NCI-H1436 treated with DMSO at 0.1 percent for 48 hours (cell line): ENCODE measurements at regions not wholly inside any gene's neighbourhood (a gene's known extent, or its start where the extent isn't known, plus 50 kb on each side); places are given as distances from the start of the nearest gene placed in this dataset.

Source experiments
- DNase-seq: peaks from one replicate; lab custom pipeline; 2025; lab: John Stamatoyannopoulos, UW

DNA sequence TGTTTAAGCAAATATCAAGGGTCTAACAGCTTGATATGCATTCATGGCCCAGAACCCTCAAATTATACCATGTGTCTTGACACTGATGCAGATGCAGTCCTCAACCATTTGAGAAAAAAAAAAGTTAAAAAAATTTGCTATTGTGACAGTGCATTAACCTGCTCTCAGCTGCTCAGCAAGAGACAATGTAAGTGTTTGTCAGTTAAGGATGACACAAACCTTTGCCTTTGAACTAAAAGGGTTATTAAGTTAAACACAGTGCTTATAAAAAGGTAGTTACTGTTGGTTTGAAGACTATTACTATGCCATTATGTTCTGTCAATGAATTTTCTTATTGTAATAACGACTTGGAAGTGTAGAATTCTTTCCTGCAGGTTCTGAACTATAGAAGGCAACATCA is 655.6 kb upstream of the NEGR1 start:
- no peak for DNase-seq

DNA sequence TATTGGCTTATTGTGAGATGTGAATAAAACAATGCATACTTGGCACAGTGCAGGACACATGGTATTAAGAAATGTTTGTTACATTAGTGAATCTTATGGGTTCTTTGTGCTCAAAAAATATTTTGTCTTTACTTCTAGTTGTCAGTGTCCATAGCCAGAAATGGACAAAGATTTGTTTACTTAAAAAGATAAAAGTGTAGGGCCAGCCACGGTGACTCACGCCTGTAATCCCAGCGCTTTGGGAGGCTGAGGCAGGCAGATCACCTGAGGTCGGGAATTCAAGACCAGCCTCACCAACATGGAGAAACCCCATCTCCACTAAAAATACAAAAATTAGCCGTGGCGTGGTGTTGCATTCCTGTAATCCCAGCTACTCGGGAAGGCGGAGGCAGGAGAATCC is 654.6 kb upstream of the NEGR1 start:
- no peak for DNase-seq

DNA sequence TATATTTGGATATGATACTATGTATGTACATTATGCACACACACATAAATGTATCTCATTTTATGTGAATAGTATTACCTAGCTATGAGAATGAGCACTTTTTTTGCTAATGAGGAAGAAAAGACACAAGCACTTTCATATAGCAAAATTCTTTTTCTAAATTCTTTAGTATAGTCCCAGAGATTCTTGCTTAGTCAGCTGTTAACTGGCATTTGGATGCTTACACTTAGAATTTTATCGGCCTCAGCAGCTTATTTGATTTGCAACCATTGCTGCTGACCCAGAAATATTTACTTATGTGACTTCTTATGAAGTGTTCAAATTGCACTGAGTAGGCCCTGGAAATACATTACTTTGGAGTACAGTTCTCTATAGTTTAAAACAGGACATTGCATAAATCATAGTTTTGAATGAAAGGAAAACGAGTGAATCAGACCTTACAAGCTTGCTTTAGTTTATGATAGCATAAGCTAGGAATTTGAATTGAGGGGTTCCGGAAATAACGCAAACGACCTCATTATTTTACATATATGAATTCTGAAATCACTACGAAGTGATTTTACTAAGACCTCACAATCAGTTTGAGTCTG is 653.9 kb upstream of the NEGR1 start:
- no peak for DNase-seq

DNA sequence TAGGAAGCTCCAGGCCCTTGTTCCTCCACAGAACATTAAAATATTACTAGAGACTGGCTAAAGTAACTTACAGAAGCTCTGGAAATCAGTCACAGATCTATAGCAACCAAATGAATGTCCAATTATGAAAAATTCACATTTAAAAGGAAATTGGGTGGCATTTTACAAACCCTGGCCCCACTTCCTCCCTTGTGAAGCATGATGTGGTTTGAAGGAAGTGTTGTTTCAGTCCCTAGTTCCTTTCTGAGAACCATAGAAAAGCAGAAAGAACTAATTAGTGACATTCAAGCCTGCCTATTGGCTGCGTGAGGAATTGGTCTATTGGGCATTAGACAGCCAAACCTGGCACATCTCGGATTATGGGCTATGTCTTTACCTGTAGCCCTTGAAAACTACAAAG is 649.7 kb upstream of the NEGR1 start:
- no peak for DNase-seq

DNA sequence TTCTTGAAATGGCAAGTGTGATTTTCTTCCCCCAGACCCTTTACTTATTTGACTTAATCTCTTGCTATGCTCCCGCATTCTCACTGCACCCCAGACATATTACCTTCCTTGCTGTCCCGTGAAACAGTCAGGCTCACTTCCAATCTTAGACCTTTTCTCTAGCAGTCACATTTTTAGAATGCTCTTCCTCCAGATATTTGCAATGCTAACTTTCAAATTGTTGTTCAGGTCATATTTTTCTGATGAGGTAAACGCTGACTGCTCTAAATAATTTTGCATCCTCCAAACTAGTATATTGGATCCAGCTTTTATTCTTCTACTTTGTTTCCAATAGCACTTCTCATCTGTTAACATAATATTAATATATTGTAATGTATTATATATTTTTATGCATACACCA is 648.2 kb upstream of the NEGR1 start:
- DNase-seq = no peak

DNA sequence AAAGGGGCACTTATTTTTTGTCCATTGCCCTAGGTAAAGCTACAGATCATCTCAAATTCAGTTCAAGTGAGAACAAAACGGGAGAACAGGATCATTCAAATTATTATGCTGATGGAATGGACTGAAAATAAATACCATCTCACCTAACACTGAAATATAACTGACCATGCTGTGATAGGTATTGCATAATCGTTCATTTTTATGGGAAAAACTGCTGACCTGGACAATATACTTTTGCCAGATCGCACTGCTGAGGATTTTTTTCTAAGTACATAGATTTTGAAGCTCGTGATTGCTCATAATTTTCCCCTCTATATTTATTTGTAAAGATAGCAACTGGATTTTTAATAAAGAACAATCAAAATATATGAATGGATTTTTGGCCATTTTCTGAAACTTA is 636.6 kb upstream of the NEGR1 start:
- no peak for DNase-seq

DNA sequence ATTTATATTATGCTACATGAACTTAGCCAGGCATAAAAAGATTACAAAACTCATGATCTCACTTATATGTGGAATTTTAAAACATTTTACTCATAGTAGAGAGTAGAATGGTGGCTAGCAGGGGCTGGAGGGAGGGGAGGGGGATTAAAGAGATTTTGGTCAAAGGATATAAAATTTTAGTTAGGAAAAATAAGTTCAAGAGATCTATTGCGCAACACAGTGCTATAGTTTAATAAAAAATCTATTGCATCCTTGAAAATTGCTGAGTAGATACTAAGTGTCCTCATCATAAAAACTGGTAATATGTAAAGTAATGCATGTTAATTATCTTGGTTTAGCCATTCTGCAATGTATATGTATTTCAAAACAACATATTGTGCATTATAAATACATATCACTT is 635.6 kb upstream of the NEGR1 start:
- no peak for DNase-seq

DNA sequence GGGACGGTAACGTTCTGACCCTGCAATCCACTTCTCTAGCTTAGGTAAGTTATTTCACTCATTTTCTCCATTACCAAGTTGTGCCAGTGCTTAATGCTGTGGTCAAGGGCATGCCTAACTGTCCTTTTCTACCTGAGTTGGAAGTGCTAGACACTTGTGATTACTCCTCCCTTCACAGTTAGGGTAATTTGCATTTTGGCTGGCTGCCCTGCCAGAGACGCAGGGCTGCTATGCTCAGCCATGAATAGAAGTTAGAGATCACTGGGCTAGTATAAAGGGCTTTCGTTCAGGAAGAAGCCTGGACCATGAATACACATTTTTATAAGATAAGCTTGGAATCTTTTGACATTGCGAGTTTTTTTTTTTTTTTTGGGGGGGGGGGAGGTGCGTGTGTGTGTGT is 633.2 kb upstream of the NEGR1 start:
- DNase-seq = no peak

DNA sequence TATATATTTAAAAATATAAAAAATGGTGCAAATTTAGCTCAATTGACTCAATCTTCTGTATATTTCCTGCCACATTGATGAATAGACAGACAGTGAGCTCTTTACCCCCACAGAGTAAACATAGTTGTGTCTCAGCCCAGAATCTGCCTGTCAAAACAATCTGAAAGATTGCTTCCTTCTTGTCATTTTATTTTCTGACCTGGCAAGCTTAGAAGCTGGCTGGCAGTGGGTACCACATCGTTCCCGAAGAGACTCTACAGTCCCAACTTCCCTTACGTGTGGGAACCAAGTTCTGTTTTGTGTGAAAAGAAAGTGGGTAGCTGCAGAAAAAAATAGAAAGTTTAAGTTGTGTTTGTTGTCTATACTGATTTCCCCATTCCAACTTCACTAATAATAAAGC is 629.3 kb upstream of the NEGR1 start:
- DNase-seq = no peak

DNA sequence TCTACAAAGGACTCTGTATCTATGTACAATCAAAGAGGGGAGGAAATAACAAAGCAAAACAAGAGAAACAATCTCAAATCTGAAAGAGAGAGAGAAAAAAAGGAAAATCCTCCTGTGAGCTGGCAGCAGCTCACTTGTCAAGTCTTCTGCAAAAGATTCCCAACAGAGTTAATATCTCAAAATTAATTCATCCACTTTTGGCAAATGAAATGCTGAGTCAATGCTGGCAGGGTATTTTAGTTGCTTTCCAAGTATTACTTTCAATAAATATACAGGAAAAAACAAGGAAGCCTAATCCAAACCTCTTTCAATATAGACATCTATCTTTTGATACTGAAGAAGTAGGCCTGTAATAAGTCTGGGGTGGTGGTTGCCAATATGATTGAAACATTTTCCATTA is 613.9 kb upstream of the NEGR1 start:
- DNase-seq = no peak

DNA sequence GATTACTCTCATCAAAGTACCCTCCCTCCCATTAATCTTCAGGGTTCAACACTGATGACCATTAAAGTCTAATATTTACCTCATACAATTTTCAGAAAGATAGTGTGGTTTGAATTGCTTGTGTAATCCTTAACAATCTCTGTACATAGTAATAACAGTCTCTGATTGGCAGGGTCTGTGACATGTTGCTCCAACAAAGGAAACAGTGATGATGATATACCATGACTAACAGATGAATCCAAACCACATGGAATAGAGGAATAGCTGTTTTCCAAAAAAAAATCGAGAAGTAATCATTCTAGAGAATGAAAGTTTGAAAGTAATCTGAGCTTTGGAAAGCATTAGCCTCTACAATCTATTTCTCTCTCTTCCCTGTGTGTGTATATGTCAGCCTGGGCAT is 610.1 kb upstream of the NEGR1 start:
- DNase-seq = no peak

DNA sequence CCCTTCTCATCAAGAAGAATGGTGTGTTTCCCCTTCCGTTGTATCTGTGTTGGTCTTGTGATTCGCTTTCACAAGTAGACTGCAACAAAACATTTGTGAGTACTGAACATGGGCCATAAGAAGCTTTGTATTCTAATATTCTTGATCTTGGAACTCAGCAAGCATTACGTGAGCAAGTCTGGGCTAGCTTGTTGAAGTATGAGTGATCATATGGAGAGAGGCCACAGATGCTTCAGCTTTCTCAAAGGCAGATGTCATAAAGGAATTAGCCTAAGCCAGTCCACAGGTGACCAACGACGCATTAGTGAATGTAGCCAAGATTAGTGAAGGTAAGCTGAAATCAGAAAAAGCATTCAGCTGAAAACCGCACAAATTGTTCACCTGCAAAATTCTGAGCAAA is 609.6 kb upstream of the NEGR1 start:
- no peak for DNase-seq

DNA sequence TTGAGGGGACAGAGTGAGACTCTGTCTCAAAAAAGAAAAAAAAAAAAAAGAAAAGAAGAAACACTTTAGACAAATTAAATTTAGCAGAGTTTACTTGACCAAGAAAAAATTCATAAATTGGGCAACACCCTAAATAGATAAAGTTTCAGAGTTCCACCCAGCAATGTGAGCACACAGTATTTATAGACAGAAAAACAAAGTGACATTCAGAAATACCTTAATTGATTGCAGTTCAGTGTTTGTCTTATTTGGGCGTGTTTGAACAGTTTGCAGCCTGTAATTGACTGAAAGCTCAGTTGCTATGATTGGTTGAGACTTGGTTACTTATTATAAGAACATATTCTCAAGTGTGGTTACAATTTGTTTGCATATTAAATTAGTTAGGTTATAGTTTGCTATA is 603.5 kb upstream of the NEGR1 start:
- DNase-seq = no peak

DNA sequence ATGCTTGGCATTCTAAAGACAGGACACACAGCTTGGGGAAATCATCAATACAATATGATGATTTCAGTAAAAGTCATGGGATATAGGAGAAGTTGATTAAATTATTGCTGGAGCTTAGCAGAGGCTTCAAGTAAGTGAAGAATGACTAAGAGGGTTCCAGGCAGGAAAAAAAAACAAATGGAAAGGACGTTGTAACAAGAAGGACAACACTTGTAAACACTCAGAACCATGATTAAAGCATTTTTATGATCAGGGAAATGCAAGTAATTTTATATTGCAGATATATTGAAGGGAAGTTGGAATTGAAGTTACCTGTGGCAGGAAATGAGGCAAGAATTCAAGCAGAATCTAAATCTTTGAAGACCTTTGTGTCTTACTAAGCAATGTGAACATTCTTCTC is 602.7 kb upstream of the NEGR1 start:
- no peak for DNase-seq

DNA sequence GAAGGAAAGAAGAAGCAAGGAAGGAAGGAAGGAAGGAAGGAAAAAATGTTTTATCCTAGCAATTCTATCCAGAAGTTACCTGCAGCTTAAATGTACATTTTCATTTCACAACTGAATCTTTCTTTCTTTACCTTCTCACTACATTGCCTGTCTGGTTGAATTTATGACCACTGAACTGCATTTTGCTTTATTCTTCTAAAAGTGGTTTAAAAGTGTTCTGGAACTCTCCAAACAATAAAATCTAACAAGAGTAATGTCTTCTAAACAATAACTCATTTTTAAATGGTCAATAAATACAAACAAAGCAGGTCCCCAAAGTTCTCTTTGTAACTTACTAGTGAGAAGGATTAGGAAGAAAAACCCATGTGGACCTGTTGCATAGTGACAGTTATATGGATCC is 587.5 kb upstream of the NEGR1 start:
- no peak for DNase-seq

DNA sequence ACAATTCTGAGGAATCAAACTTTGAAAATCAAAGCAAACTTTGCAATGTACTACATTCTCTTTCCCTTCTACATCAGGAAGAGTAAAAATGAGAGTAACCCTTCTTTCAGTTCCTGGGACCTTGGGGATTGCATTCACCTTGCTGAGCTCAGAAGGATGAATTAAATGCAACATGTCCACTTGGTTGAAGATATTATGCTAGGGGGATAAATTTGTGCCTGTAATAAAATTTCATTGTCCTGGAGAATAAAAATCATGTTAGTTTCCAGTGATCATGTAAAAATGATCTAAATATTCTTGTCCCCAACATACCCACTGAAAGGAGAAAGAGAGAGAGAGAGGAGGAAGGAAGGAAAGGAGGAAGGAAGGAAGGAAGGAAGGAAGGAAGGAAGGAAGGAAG is 587.1 kb upstream of the NEGR1 start:
- no peak for DNase-seq

DNA sequence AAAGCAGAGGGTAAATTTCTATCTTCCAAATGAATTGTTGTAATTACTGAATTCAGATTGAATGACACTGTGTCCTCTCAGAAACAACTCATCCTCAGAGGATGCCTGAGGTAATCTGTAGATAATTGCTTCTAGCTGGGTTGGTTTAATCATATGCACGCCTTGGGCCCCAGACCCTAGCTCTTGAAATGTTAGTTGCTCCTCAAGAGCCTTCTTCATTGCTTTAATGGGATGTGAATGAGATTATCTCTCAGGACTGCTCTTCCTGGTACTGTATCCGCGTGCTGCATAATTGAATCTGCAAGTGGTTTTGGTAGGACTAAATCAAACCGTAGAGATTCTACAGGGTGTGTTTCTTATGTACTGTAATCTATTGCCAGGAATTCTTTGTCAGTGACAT is 569.3 kb upstream of the NEGR1 start:
- no peak for DNase-seq

DNA sequence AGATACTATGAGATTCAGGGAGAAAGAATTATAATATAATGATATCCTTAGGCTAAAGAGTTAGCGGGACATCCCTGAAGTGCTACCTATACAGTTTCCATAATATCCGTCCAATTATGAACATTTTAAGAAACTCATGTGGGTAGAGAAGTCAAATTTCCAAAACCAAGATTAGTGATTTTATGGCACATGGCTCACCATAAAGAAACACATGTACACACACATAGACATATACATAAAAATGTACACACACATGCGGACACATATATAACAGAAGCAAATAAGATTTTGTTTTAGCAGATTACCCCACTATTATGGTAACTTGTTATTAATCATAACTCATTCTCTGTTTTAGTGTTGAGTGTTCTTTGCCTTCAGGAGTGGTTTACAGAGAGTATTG is 566.7 kb upstream of the NEGR1 start:
- no peak for DNase-seq

DNA sequence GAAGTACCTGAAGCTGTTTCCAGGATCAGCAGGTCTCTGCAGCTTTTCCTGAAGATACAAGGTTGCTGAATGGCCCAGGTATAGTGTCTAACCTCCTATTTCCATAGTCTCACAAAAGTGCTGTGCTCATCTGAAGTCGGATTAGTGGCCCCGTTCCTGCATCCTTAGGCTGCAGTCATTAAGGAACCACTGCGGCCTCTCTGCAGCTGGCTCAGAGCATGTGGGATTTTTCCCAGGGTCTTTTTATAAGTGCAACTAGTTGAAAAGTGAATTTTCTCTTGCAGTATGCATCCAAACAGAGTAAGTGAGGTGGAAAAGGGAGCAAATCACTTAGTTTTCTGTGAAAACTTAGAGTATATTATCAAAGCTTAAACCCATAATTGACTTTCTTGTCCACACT is 565.3 kb upstream of the NEGR1 start:
- no peak for DNase-seq

DNA sequence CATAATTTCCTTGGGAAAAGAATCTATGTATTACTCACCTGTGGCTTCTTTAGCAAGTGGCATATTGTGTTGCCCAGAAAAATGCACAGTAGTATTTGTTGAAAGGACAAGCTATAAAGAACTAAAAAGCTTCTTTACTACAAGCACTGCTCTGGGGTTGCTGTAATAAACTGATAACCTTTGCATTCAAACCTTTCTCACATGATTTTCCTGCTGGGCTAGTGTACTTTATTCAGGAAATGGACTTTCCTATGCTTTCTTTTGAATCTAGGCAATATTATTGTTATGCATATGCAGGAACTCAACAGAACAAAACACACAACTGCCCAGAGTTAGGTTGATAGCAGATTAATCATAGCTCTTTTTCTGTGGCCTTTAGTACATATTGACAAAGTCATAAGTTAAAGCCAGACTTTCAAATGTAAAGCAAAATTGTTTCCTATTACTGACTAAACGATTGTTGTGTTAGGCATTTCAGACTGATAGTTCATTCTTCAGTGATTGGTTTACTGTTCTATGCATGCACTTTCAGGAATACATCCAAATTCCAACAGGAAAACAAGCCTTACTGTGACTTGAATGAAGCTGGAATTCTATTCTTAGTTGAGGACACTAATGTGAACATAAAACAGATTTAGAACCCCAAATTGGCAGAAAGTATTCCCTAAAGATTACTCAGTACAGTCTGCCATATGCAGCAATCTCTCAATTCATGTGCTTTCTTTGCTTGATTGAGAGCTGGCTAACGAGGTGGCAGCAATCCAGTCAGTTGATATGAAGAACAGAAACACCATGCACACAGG is 564.3 kb upstream of the NEGR1 start:
- DNase-seq = no peak

DNA sequence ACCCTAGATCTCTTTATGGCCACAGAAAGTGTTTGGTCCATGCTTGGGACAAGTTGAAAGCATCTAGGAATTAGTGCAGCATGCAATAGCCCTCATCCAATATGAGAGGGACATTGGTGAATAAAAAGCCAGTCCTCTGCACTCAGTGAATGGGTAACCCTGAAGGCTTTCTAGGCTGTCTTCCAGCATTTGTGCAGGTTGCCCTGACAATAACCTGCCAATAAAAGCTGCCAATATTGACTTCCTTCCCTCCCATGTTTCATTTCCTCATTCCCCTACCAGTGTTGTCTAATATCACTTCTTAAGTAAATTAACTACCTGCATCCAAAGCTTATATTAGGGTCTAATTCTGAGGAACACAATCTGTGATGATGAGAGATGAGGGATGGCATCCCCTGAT is 563.6 kb upstream of the NEGR1 start:
- DNase-seq = no peak

DNA sequence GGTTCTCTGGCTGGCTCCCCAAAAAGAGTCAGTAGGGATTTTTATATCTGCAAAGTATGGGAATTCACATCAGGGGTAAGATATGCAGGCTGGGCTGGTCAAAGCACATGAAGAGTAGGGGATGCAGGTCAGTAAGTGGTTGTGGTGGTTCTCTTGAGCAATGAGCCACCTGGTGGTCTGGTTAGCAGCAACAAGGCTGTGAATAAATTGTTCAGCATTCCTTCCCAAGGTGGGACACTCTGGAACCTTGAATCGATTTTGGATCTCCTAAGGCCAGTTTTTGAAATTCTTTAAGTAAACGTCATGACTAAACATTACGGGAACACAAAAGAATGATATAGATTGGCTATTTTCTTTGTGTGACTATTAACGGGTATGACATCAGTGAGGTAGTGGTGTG is 563.0 kb upstream of the NEGR1 start:
- no peak for DNase-seq

DNA sequence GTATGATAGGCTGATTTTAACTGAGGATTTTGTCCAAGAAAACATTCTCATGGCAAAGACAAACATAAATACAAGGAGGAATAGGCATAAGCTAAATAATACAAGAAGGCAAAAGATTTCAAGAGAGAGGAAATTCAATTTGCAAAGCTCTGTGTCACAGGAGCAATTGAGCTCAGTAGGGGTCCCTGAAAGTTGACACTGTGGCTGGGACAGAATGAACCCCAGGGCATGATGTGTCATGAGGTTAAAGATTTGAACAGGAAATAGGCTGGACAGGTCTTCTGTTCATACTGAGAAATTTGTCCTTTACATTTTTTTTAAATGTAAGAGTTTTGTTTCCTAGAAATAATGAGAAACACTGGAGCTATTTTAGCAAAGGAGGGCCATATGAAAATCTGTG is 555.4 kb upstream of the NEGR1 start:
- no peak for DNase-seq
